SKM-1 treated with dmso at 0.1 percent for 144 hours (cell line): ENCODE measurements at regions not wholly inside any gene's neighbourhood (a gene's known extent, or its start where the extent isn't known, plus 50 kb on each side); places are given as distances from the start of the nearest gene placed in this dataset.

Experiments used
- DNase-seq: peaks from one replicate; lab custom pipeline; 2025; ENCODE audit not compliant: unreplicated experiment; lab: John Stamatoyannopoulos, UW

DNA sequence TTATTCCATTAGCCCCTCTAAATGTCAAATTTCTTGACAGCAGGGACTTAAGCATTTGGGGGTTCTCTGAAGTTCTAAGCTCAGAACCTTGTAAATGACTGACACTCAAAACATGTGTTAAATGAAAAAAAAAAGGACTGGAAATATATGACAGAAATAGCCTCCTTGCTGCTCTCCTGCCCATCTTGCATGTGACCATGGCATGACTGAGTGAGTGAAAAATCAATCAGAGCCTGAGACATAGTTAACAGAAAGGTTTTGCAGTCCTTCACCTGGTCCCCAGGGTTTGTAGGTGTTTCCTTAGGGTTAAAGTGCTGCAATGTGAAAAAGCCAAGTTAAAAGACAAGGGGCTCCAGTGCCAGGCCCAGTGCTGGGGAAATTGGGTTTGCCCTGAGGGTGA, 168.1 kb downstream of the ZBTB18 start:
- no peak for DNase-seq

- DNase-seq, result no peak
Observed at GRCh38 chr1:244219802-244220201, 168.7 kb downstream of the ZBTB18 start.

GRCh38 chr1:244220410-244220809, 169.3 kb downstream of the ZBTB18 start:
- DNase-seq, result no peak

DNA sequence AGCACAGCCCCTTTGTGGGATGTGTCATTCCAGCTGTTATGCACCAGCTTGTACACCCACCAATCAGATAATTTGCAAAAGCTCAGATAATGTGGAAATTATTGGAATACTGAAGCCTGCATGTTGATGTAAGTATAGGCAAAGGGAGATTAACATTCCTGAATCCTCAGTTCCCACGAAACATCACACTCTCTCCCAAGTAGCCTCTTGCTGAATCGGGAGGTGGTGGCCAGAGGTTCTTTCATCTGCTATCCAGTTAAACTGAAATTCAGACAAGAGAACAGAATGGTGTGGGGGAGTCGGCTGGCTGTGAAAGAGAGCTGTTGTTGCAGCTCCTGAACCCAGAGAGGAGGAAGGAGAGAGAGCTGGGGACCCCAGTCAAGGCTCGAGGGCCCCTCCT, 170.9 kb downstream of the ZBTB18 start:
- no peak for DNase-seq

- DNase-seq, result peak; percentile 98
Observed at GRCh38 chr1:244224487-244225430, 173.7 kb downstream of the ZBTB18 start.

- no peak for DNase-seq
Observed at GRCh38 chr1:244226435-244226834, 175.4 kb downstream of the ZBTB18 start.

GRCh38 chr1:244230470-244230869, 179.4 kb downstream of the ZBTB18 start:
- DNase-seq, result no peak

- DNase-seq, result no peak
Observed at GRCh38 chr1:244231193-244231571, 180.1 kb downstream of the ZBTB18 start.

DNA sequence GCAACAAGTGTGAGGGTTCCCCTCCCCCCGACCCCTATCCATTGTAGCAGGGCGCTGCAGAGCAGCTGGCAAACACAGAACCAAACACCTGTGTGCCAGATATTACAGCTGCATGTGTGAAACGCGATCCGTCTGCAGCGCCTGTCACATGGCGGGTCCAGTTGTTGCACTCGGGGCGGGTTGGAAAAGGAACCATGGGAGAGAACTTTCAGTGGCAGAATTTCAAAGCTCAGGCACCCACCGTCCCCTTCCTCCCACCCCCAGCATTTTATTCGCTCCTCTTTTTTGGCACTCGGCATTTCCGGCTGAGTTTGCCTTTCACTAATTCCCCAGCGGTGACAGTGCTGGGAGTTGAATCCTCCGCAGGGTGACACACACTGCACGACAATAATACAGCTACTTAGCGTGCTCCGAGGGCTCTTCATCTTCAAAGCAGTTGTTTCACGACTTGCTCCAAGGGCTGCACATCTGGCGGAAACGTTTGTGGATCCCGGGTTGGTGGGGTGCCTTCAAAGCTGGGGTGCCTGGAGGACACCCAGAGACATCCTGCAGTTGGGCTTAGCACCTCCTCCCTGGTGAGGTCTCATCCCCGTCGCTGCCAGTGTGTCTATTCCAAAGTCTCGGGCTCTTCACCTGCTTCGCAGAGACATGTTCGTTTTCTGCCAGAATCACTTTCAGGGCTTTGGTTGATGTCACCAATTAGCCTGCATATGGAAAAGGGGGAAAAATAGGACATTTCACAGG, 180.7 kb downstream of the ZBTB18 start:
- DNase-seq, result no peak

DNA sequence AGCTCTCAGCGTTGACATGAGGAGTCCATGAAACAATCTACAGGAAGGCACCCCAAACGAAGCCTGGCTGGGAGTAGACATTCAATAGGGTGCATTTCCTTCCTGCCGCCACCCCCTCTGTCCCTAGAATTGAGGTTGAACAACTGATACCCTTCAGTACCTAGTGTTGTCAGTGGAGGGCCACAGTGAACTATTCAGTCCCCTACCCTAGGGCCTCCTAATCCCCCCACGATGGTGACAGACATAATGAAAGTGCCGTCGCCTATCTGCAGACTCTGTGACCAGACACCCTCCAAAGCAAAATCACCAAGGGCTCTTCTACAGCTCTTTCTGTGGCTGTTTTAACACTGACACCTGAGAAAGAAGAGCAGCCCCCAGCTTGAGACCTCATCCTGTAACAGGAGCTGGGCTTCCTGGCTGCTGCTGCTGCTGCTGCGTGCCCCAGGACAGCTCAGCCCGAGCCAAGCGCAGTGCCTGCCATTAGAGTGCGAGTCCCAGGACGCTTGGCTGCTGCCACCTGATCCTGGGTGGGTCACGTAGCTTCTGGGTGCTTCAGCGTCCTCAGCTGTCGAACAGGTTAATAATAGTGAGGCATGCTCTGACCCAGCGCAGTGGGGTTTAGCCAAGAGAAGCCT, 183.0 kb downstream of the ZBTB18 start:
- no peak for DNase-seq

- no peak for DNase-seq
Observed at GRCh38 chr1:244235157-244235556, 184.1 kb downstream of the ZBTB18 start.

DNA sequence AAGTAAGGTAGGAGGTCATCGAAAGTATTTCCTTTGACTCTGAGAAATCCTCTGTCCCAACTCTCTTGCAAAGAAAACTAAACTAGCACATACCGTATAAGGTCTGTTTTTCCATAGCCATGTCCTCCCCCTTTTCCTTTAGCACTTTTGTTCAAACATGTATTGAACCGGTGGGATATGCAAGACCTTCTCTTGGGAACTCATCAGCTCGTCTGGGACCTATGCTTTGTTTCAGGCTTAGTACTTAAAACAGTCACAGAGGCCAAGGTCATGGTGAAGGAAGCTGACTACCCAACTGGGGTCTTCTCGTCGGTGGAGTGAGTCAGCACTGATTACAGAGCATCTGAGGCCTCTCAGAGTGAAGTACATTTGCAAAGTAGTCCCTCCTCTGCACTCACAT, 185.0 kb downstream of the ZBTB18 start:
- no peak for DNase-seq

GRCh38 chr1:244236721-244237120, 185.6 kb downstream of the ZBTB18 start:
- DNase-seq, result no peak

GRCh38 chr1:244237445-244237844, 186.4 kb downstream of the ZBTB18 start:
- no peak for DNase-seq

DNA sequence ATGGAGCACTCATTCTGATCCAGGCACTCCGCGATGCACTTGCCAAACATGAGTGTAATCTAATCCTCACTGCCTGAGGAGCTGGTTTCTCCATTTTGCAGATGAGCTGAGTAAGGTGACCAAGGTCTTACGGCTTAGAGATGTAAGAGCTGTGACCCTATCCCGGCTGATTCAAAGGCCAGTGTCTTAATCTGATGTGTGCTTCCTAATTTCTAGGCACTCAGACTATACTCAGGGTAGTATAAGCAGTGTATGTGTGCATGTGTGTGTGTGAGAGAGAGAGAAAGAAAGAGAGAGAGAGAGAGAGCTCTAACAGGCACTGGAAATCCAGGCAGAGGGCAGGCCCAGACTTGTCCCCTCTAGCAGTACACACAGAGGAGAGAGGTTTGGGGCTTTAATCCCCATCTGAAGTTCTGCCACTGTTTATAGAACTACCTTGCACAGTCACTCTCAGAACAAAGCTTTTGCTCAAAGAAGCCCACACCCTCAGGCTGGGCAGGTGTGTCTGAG, 188.2 kb downstream of the ZBTB18 start:
- peak; percentile 46 for DNase-seq

- no peak for DNase-seq
Observed at GRCh38 chr1:244241438-244241837, 190.4 kb downstream of the ZBTB18 start.

GRCh38 chr1:244242446-244242845, 191.4 kb downstream of the ZBTB18 start:
- DNase-seq, result no peak

DNA sequence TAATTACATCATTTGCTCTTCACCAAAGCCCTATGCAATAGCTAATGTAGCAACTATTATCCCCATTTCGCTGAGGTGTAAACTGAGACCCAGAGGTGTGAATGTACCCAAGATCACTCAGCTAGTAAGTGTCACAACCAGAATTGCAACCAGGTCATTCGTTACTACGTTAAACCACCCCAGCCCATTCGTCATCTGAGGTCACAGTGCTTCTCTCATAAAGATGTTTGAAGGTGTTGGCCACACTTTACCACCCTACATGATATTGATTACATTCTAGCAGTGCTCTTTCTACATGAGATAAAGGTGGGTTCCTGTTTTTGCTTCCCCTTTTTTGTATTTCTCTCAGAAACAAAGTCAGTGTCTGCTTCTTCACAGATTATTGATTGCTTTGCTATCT, 195.3 kb downstream of the ZBTB18 start:
- DNase-seq, result peak; percentile 67

DNA sequence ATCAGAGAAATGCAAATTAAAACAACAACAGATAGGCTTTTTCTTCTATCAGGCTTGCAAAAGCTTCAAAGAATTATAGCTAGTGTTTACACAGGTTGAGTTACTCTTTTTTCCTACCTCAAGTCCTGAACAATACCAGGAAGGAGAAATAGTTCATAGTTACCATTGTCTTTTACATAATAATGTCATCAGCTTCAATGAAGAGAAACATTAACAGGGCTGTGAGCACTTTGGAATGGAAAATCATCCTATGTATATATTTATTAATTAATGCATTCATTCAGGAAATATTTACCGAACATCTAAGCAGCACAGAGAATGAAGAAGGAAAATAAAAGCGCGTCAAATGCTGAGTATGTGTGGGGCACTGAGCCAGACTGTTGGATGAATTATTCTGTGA, 197.3 kb downstream of the ZBTB18 start:
- no peak for DNase-seq

DNA sequence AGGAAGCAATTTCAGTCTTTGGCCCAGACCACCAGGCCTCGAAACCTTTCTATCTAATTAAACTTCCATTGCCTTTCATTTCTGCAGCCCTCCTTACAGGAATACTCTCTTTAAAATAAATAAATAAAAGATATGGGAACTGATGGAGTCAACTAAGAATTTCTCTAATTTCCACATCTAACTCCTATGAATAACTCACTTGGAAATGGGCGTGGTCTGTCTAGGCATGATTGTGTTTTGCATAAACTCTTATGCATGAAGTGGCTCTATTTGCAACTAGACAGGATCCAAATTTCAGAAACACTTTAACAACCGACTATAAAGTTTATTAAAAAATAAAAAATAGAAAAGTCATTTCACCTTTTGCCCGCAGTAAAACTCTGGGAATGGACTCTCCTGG, 199.5 kb downstream of the ADSS2 start:
- no peak for DNase-seq

DNA sequence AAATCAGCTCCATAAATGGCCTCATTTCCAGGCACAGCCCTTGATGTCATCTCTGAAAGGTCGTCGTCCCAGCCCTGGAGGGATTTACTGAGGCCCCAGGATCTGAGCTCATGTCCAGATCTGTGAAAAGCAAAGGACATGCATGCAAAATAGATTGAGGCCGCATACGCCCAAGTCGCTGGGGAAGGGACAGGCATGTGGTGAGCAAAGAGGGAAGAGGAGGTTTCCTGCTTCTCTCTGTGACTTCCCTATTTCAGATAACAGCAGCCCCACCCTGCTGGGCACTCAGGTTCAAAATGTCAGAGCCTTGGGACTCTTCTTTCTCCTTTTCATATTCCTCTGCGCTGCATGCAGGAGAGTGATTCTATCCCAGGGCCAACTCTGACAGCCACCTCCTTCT, 197.2 kb downstream of the ADSS2 start:
- peak; percentile 100 for DNase-seq
